ENCODE measurements at regions not wholly inside any gene's neighbourhood (a gene's known extent, or its start where the extent isn't known, plus 50 kb on each side); places are given as distances from the start of the nearest gene placed in this dataset.

DNA sequence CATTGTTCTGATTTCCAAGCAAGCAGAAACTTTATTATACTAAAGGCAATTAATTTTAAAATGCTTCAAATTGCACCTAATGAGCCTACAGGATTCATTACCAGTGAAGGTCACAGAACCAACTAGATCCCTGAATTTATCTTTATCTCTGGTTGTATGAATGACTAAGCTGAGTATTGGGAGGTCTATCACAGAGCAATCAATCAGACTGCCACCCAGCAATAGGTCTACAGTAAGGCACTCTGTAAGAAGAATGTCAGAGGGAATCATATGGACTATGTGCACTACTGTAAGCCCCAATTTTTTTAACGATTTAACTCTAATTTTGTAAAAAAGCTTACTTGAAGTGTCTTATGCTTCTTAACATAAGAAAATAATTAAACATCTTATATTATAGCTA, 707.0 kb downstream of the AMY1C start:
- TF ChIP-seq, protein P1, sequence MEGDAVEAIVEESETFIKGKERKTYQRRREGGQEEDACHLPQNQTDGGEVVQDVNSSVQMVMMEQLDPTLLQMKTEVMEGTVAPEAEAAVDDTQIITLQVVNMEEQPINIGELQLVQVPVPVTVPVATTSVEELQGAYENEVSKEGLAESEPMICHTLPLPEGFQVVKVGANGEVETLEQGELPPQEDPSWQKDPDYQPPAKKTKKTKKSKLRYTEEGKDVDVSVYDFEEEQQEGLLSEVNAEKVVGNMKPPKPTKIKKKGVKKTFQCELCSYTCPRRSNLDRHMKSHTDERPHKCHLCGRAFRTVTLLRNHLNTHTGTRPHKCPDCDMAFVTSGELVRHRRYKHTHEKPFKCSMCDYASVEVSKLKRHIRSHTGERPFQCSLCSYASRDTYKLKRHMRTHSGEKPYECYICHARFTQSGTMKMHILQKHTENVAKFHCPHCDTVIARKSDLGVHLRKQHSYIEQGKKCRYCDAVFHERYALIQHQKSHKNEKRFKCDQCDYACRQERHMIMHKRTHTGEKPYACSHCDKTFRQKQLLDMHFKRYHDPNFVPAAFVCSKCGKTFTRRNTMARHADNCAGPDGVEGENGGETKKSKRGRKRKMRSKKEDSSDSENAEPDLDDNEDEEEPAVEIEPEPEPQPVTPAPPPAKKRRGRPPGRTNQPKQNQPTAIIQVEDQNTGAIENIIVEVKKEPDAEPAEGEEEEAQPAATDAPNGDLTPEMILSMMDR (IDR thresholded peaks at IDR 0.05), result no peak
- Histone ChIP-seq H3K4me3 (no peak overlapping the region), H3K4me1 (ENCODE audit: control insufficient read depth in 1 of 2, low read depth in 2 of 2) (no peaks in the 10 kb centered on the region), H3K27me3 (replicated peaks; ENCODE audit: insufficient read depth) (no peaks in the 10 kb centered on the region), H3K9me3 (peaks cover 6% of the 10 kb centered on the region), H3K27ac (no peak overlapping the region), H3K36me3 (no peaks in the 10 kb centered on the region)
- DNase-seq (ENCODE audit: low spot score), result no peak
- ATAC-seq (ENCODE audit: insufficient number of reproducible peaks, low FRiP score, low read depth), result no peak

DNA sequence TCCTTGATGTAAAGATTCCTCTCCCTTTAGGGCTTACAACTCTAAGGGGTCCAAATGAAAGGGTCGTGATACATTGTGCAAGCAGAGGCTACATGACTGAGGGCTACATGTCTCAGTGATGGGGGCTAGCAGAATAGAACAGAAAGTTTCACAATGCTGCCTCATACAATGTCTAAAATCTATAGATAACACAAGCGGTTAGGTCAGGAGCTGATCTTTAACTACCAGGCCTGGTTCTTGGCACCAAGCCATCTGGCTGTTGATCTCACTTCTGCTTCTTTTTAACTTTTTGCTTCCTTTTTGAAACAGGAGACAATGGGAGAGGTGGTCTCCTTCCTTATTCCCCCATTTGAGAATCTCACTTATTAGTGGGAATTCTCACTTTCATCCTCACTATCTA, 710.2 kb downstream of the AMY1C start:
- peaks cover 6% of the 10 kb centered on the region for H3K9me3 ChIP-seq
- no peaks in the 10 kb centered on the region for H3K4me1 ChIP-seq (ENCODE audit: control insufficient read depth in 1 of 2, low read depth in 2 of 2)
- TF ChIP-seq, protein P1 (IDR thresholded peaks at IDR 0.05), result no peak
- ATAC-seq (ENCODE audit: insufficient number of reproducible peaks, low FRiP score, low read depth) (no peak), DNase-seq (ENCODE audit: low spot score) (no peak)
- no peaks in the 10 kb centered on the region for H3K27me3 ChIP-seq (replicated peaks; ENCODE audit: insufficient read depth)
- H3K27ac ChIP-seq, result no peak overlapping the region
- no peak overlapping the region for H3K4me3 ChIP-seq
- H3K36me3 ChIP-seq, result no peaks in the 10 kb centered on the region

DNA sequence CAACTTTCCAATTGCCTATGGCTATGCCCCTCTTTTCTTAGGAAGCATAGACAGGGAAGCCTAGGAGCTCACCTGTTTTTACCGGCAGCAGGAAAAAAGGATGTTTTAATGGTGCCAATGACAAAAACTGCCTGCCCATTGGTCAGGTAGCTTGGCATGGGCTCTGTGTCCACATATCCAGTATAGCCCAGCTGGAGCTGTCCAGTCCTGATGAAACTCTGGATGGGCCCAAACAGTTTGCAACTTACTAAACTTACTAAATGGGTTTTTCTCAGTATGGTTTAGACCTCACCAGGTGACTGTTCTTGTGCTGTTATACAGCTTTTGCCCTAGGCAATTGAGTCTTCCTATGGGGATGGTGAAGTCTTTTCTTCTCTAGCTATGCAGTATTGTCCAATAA, 711.2 kb downstream of the AMY1C start:
- Histone ChIP-seq H3K36me3 (no peaks in the 10 kb centered on the region), H3K9me3 (peaks cover 6% of the 10 kb centered on the region), H3K4me3 (no peak overlapping the region), H3K27me3 (replicated peaks; ENCODE audit: insufficient read depth) (no peaks in the 10 kb centered on the region), H3K4me1 (ENCODE audit: control insufficient read depth in 1 of 2, low read depth in 2 of 2) (no peaks in the 10 kb centered on the region), H3K27ac (no peak overlapping the region)
- TF ChIP-seq, protein P1 (IDR thresholded peaks at IDR 0.05), result no peak
- DNase-seq (ENCODE audit: low spot score) (no peak), ATAC-seq (ENCODE audit: insufficient number of reproducible peaks, low FRiP score, low read depth) (no peak)

DNA sequence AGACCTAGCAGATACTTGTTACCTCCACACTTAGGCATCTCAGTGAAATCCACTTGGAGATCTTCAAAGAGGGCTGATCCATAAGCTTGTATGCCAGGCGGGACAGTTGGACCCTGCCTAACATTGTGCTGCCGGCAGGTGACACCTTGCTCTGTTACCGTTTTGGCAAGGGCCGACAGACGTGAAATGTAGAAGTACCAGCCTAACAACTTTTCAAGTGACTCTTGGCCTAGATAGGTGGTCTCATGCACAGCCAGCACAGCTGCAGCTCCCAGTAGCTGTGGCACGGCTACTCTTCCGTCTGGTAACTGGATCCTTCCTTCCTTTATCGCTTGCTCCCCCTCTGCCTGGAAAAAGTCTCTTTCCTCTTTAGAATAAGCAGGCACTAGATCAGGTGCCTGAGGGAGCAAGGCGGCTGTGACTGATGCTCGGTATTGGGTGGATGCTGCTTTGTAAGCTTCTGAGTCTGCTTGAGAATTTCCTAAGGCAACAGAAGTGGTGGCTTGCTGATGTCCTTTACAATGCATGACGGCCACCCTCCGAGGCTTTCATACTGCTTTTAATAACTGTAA, 713.5 kb downstream of the AMY1C start:
- Histone ChIP-seq H3K36me3 (no peaks in the 10 kb centered on the region), H3K4me3 (no peak overlapping the region)
- TF ChIP-seq, protein P1 (IDR thresholded peaks at IDR 0.05), result no peak

DNA sequence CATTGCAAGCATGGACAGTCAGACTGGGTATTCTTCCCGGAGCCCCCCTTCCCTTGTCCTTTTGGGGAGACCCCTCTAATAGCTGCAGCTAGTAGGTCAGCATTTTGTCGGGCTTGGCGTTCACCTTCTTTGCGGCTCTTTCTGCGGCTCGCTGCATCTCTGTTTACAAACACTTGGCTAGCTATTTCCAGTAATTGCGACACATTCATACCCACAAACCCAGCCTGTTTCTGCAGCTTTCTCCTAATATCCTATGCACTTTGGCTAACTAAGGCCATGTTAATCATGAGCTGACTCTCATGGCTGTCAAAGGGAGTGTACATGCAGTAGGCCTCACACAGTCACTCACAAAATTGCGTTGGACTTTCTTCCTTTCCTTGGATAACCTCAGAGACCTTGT, 716.4 kb downstream of the AMY1C start:
- no peak overlapping the region for H3K27ac ChIP-seq
- H3K9me3 ChIP-seq, result no peaks in the 10 kb centered on the region
- no peaks in the 10 kb centered on the region for H3K4me1 ChIP-seq (ENCODE audit: control insufficient read depth in 1 of 2, low read depth in 2 of 2)
- ATAC-seq (ENCODE audit: insufficient number of reproducible peaks, low FRiP score, low read depth) (no peak), DNase-seq (ENCODE audit: low spot score) (no peak)
- TF ChIP-seq, protein P1 (IDR thresholded peaks at IDR 0.05), result no peak
- H3K27me3 ChIP-seq (replicated peaks; ENCODE audit: insufficient read depth), result no peaks in the 10 kb centered on the region
- no peaks in the 10 kb centered on the region for H3K36me3 ChIP-seq
- no peak overlapping the region for H3K4me3 ChIP-seq

More for the DNA sequence above, 713.5 kb downstream of the AMY1C start:
- no peak for DNase-seq (ENCODE audit: low spot score)
- H3K4me1 ChIP-seq (ENCODE audit: control insufficient read depth in 1 of 2, low read depth in 2 of 2), result no peaks in the 10 kb centered on the region
- peaks cover 6% of the 10 kb centered on the region for H3K9me3 ChIP-seq
- no peak for ATAC-seq (ENCODE audit: insufficient number of reproducible peaks, low FRiP score, low read depth)
- no peaks in the 10 kb centered on the region for H3K27me3 ChIP-seq (replicated peaks; ENCODE audit: insufficient read depth)
- H3K27ac ChIP-seq, result no peak overlapping the region

All from thoracic aorta (tissue), 2 donors.